GM21390 (cell line): ENCODE measurements at regions not wholly inside any gene's neighbourhood (a gene's known extent, or its start where the extent isn't known, plus 50 kb on each side); places are given as distances from the start of the nearest gene placed in this dataset.

ENCODE experiments used
- ATAC-seq: cut with Tn5 transposase; IDR thresholded peaks from one replicate; pipeline ENCODE4 v1.9.1; 2021; ENCODE audit not compliant: unreplicated experiment

DNA sequence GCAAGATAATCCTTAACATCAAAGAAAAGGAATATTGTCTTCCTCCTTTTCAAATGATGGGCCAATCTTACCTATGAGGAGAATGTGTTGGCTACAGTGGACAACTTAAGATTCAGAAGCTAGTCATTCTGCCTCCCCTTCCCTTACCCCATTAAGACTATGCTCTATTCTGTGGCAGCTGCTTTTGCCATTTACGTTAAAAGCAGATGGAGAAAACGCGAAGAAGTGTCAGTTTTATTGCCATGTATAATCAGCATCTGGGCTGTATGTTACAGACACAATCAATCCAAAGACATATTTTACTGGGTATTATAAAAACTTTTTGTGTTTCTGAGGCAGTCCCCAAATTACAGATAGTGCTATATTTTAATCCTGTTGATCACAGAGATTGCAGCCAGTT is 196.1 kb upstream of the PACRGL start:
- no peak for ATAC-seq

GRCh38 chr4:20505927-20506326 is 194.3 kb upstream of the PACRGL start:
- ATAC-seq: no peak

DNA sequence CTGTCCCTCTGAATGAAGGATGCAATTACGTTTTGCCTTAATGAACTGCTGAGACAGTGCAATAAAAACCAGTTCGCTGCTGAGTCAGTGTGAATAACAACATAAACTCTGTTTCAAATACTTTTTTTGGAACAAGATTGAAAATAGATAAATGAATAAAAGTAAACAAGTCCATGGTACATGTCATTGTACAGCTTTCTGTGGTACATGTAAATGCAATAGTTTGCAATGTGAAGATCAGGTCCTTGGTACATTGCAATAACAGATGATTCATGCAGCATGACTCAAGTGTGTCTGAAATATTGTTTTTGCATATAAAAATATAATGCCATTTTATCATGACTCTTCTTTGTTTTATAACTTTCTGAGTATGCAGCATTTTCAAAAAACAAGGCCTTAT is 193.4 kb upstream of the PACRGL start:
- no peak for ATAC-seq

DNA sequence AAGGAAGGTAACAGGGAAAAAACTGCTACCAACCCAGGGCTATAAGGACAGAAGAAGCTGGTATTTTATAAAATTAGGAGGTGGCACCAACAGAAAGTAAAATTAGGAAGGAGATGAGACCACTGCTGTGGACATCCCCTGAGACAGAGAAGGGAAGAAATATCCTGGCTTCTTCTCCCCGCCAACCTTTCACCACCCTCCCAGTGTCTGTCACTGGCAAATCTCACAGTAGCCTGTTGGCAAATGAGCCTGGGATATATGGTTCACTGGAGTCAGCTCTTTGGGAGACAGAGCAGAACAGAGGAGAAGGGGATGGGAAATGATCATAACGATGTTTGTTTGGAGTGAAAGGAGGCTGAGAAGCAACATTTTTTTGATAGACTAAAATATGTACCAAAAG is 190.9 kb upstream of the PACRGL start:
- no peak for ATAC-seq

DNA sequence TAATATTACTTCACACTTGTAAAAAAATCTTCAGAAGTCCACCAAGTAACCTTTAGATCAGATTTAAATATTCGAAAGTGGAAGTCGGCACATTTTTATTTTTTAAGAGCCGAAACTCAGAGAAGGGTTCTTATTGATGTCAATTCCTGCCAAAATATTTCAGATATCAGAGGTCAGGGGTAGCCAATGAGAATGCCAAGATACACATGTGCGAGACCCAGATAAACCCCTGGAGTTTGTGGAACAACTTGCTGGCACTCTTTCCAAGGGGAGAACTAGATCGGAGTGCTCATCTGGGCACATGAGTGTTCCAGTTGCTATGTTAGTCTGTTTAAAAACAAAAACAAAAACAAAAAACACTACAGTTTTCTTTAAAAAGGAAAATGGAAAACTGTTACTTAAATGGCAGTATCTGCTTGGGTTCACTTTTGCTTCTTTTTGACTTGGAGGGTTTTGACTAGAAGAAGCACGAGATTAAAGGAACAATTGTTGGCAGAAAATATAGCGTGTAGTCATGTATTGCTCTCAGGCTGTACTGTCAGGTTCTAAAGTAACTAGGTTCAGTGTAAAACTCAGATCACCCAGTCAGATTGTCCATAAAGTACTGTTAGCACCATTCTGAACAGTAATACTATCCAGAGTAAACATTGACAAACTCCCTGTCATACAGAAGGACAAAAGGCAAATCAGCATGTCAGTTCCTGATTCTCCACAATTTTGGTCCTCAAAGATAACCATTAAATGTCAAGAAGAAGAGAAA is 188.0 kb upstream of the PACRGL start:
- no peak for ATAC-seq

- ATAC-seq: no peak
These were observed 187.3 kb upstream of the PACRGL start for GRCh38 chr4:20512985-20513384.

DNA sequence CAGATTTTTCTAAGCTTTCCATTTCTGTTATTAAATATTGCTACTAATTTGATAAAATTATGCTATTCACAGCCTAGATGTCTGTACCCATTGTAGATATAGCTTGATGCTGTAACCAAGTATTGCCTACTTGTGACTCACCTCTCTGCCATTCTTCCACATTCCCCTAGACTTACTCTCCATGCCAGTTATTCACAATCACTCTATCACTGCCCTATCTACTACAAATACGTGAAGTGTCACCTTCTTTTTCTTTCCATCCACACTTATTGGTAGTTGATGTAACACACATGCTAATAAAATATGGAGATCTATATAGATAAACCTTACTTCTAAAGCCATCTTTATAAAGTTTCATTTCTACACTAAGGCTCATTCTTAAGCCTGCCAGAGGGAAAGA is 179.4 kb upstream of the PACRGL start:
- no peak for ATAC-seq

DNA sequence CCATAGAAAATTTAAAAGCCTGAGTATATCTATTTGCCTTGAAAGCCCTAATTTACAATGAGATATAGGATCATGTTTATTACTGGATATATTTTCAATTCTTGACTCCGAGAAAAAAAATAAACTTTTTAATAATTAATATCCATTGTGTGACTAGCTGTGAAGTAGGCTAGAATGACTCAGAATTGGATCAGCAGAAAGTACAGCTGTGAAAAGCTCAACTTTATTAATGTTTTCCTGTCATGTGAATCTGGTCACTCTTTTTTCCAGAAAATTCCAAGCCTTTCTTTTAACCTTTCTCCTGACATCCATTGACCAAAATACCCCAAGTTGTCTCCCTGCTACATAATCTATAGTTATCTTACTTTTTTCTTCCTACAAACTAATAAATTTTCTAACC is 171.8 kb upstream of the PACRGL start:
- no peak for ATAC-seq

GRCh38 chr4:20529691-20530090 is 170.6 kb upstream of the PACRGL start:
- no peak for ATAC-seq

GRCh38 chr4:20532116-20532790 is 168.0 kb upstream of the PACRGL start:
- ATAC-seq: no peak

DNA sequence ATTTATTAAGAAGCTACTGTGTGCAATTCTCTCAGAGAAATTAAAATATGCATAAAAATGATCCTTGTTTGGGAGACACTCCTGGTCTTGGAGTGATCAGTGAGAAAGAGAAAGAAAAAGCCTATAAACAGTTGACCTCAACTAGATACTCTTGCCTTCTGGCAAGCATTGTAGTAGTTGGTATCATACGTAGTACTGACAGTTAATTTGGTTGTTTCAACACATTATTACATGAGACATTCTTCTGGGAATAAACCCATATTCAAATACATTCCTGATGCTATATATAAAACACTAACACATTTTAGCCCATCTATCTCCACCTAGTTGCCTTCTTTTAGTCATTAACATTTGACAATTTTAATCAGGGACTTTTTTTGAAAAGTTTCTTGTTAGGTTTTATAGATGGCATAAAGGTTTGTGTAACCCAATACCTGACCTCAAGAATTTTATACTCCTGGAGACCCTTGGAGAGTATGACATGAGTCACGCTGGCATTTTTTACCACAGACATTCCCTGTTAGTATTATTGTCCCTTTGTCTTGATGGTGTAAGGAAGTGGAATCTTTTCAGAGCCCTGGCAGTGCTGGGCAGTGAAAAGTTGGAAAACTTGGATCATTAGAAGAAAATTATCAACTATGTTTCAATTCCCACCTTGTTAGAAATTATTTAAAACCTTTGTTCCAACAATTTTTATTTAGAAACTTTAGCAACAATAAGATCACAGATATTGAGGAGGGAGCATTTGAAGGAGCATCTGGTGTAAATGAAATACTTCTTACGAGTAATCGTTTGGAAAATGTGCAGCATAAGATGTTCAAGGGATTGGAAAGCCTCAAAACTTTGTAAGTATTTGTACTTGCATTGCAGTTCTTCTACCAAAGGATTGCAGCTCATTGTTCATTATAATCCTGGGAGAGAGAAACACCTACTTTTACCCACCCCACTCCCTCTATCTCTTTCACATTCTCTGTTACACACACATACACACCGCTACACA is 167.1 kb upstream of the PACRGL start:
- no peak for ATAC-seq

GRCh38 chr4:20538905-20539304 is 161.4 kb upstream of the PACRGL start:
- no peak for ATAC-seq

DNA sequence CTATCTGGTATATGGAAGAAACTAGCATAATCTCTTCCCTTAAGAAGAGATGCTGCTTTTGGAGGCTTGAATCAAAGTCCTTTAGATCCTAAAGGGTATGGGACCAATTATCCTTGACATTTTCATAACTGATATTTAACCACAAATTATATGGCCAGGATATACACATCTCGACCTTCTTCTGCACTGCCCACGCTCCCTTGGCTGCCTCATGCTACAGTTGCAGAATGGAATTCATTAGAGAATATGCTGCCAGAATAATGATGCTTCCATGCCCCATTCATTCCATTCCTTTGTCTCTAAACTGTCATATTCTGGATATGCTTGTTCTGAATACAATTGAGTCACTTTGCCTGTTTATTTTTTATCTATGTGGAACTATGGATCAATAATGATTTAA is 157.1 kb upstream of the PACRGL start:
- ATAC-seq: no peak

GRCh38 chr4:20544645-20545044 is 155.6 kb upstream of the PACRGL start:
- no peak for ATAC-seq

- ATAC-seq: no peak
These were observed 148.3 kb upstream of the PACRGL start for GRCh38 chr4:20552004-20552403.

GRCh38 chr4:20554134-20554533 is 146.1 kb upstream of the PACRGL start:
- ATAC-seq: no peak

GRCh38 chr4:20565075-20565721 is 135.1 kb upstream of the PACRGL start:
- ATAC-seq: no peak

- no peak for ATAC-seq
These were observed 129.1 kb upstream of the PACRGL start for GRCh38 chr4:20570981-20571715.

- ATAC-seq: no peak
These were observed 127.3 kb upstream of the PACRGL start for GRCh38 chr4:20572976-20573375.

- no peak for ATAC-seq
These were observed 125.3 kb upstream of the PACRGL start for GRCh38 chr4:20574986-20575385.
